ENCODE measurements at regions not wholly inside any gene's neighbourhood (a gene's known extent, or its start where the extent isn't known, plus 50 kb on each side); places are given as distances from the start of the nearest gene placed in this dataset.

GRCh38 chr17:22142091-22142490 is 449.8 kb downstream of the KCNJ18 start:
- no peak overlapping the region for H3K9ac ChIP-seq (ENCODE audit: low read depth, low read length)
- no peaks in the 10 kb centered on the region for H3K9me3 ChIP-seq (ENCODE audit: insufficient read depth, low read length, severe bottlenecking)
- H3K27ac ChIP-seq (ENCODE audit: low read length): no peak overlapping the region
- H2AFZ ChIP-seq (ENCODE audit: low read depth, low read length): no peak overlapping the region
- H3K79me2 ChIP-seq (ENCODE audit: insufficient read depth, low read length): no peaks in the 10 kb centered on the region
- no peak overlapping the region for H3K4me3 ChIP-seq (ENCODE audit: low read depth in 1 of 2, low read length in 2 of 2)
- no peaks in the 10 kb centered on the region for H4K20me1 ChIP-seq (ENCODE audit: insufficient read depth, low read length)
- ATAC-seq (ENCODE audit: insufficient read depth, low read depth) (no peak), DNase-seq (no peak)
- no peaks in the 10 kb centered on the region for H3K27me3 ChIP-seq (ENCODE audit: insufficient read depth, low read length, poor library complexity)
- H3K4me1 ChIP-seq (ENCODE audit: insufficient read depth, low read length): no peaks in the 10 kb centered on the region
- TF ChIP-seq EZH2 (IDR thresholded peaks at IDR 0.05; ENCODE audit: borderline replicate concordance, low read depth, low read length, severe bottlenecking) (no peak), CTCF (IDR thresholded peaks at IDR 0.05; ENCODE audit: borderline replicate concordance, extremely low read depth, low read length, poor library complexity, severe bottlenecking) (no peak)
- H3K36me3 ChIP-seq (ENCODE audit: insufficient read depth, low read length): no peaks in the 10 kb centered on the region
- no peak overlapping the region for H3K4me2 ChIP-seq (ENCODE audit: insufficient read depth, low read length)

GRCh38 chr17:22145605-22146178 is 453.4 kb downstream of the KCNJ18 start:
- Histone ChIP-seq H3K79me2 (ENCODE audit: insufficient read depth, low read length) (no peaks in the 10 kb centered on the region), H3K4me2 (ENCODE audit: insufficient read depth, low read length) (no peak overlapping the region), H3K9me3 (ENCODE audit: insufficient read depth, low read length, severe bottlenecking) (no peaks in the 10 kb centered on the region), H2AFZ (ENCODE audit: low read depth, low read length) (no peak overlapping the region), H3K36me3 (ENCODE audit: insufficient read depth, low read length) (no peaks in the 10 kb centered on the region), H3K27ac (ENCODE audit: low read length) (no peak overlapping the region), H3K9ac (ENCODE audit: low read depth, low read length) (no peak overlapping the region), H3K4me3 (ENCODE audit: low read depth in 1 of 2, low read length in 2 of 2) (no peak overlapping the region), H3K4me1 (ENCODE audit: insufficient read depth, low read length) (no peaks in the 10 kb centered on the region), H3K27me3 (ENCODE audit: insufficient read depth, low read length, poor library complexity) (no peaks in the 10 kb centered on the region), H4K20me1 (ENCODE audit: insufficient read depth, low read length) (no peaks in the 10 kb centered on the region)
- no peak for DNase-seq
- no peak for ATAC-seq (ENCODE audit: insufficient read depth, low read depth)
- no peak for TF ChIP-seq CTCF (IDR thresholded peaks at IDR 0.05; ENCODE audit: borderline replicate concordance, extremely low read depth, low read length, poor library complexity, severe bottlenecking)
- no peak for TF ChIP-seq EZH2 (IDR thresholded peaks at IDR 0.05; ENCODE audit: borderline replicate concordance, low read depth, low read length, severe bottlenecking)

GRCh38 chr17:22158364-22158763 is 466.0 kb downstream of the KCNJ18 start:
- Histone ChIP-seq H4K20me1 (ENCODE audit: insufficient read depth, low read length) (no peaks in the 10 kb centered on the region), H3K9ac (ENCODE audit: low read depth, low read length) (no peak overlapping the region), H3K4me1 (ENCODE audit: insufficient read depth, low read length) (no peaks in the 10 kb centered on the region), H3K4me3 (ENCODE audit: low read depth in 1 of 2, low read length in 2 of 2) (no peak overlapping the region), H3K27me3 (ENCODE audit: insufficient read depth, low read length, poor library complexity) (no peaks in the 10 kb centered on the region), H3K4me2 (ENCODE audit: insufficient read depth, low read length) (no peak overlapping the region), H3K27ac (ENCODE audit: low read length) (no peak overlapping the region), H2AFZ (ENCODE audit: low read depth, low read length) (no peak overlapping the region), H3K36me3 (ENCODE audit: insufficient read depth, low read length) (no peaks in the 10 kb centered on the region), H3K9me3 (ENCODE audit: insufficient read depth, low read length, severe bottlenecking) (no peaks in the 10 kb centered on the region), H3K79me2 (ENCODE audit: insufficient read depth, low read length) (no peaks in the 10 kb centered on the region)
- no peak for ATAC-seq (ENCODE audit: insufficient read depth, low read depth)
- no peak for TF ChIP-seq EZH2 (IDR thresholded peaks at IDR 0.05; ENCODE audit: borderline replicate concordance, low read depth, low read length, severe bottlenecking)
- TF ChIP-seq CTCF (IDR thresholded peaks at IDR 0.05; ENCODE audit: borderline replicate concordance, extremely low read depth, low read length, poor library complexity, severe bottlenecking): no peak
- no peak for DNase-seq

GRCh38 chr17:22161376-22161775 is 469.1 kb downstream of the KCNJ18 start:
- no peak for DNase-seq
- Histone ChIP-seq H3K4me3 (ENCODE audit: low read depth in 1 of 2, low read length in 2 of 2) (no peak overlapping the region), H3K27me3 (ENCODE audit: insufficient read depth, low read length, poor library complexity) (no peaks in the 10 kb centered on the region), H3K27ac (ENCODE audit: low read length) (no peak overlapping the region), H3K36me3 (ENCODE audit: insufficient read depth, low read length) (no peaks in the 10 kb centered on the region), H3K4me2 (ENCODE audit: insufficient read depth, low read length) (no peak overlapping the region), H3K9ac (ENCODE audit: low read depth, low read length) (no peak overlapping the region), H4K20me1 (ENCODE audit: insufficient read depth, low read length) (no peaks in the 10 kb centered on the region), H3K4me1 (ENCODE audit: insufficient read depth, low read length) (no peaks in the 10 kb centered on the region), H3K79me2 (ENCODE audit: insufficient read depth, low read length) (no peaks in the 10 kb centered on the region), H2AFZ (ENCODE audit: low read depth, low read length) (no peak overlapping the region), H3K9me3 (ENCODE audit: insufficient read depth, low read length, severe bottlenecking) (no peaks in the 10 kb centered on the region)
- no peak for ATAC-seq (ENCODE audit: insufficient read depth, low read depth)
- TF ChIP-seq CTCF (IDR thresholded peaks at IDR 0.05; ENCODE audit: borderline replicate concordance, extremely low read depth, low read length, poor library complexity, severe bottlenecking) (no peak), EZH2 (IDR thresholded peaks at IDR 0.05; ENCODE audit: borderline replicate concordance, low read depth, low read length, severe bottlenecking) (no peak)
